IMR-90 (cell line): ENCODE measurements at regions not wholly inside any gene's neighbourhood (a gene's known extent, or its start where the extent isn't known, plus 50 kb on each side); places are given as distances from the start of the nearest gene placed in this dataset.

Experiments
- ATAC-seq: fragments of 200-7000 bp; cut with Tn5 transposase; 2 replicates; pipeline ENCODE4 v1.9.1; 2020; ENCODE audit warnings: low read depth, mild to moderate bottlenecking, moderate library complexity
- BruUV-seq: library from RNA; stranded (reverse); fragments of 400-500 nt; replicated peaks from 2 replicates; lab custom pipeline; 2021; lab: Mats Ljungman, UMichigan
- CTCF ChIA-PET: fragments of 300-600 bp; formaldehyde crosslinking; extraction: SDS; loops from one replicate; lab custom pipeline; 2021; ENCODE audit warnings: antibody characterized with exemption; lab: Yijun Ruan, JAX
- POLR2A ChIA-PET: fragments of 300-600 bp; sonication (Branson Sonifier 250); formaldehyde crosslinking; loops from one replicate; lab custom pipeline; 2022; ENCODE audit warnings: antibody characterized with exemption; ENCODE audit not compliant: unreplicated experiment; lab: Charles Lee
- DNase-seq: peaks from one replicate; pipeline ENCODE4 v3.0.0; 2013
- H2AFZ ChIP-seq: replicated peaks from 2 replicates; pipeline ENCODE3; 2013; ENCODE audit warnings: low read length, mild to moderate bottlenecking; ENCODE audit not compliant: poor library complexity
- H2AK5ac ChIP-seq: 2 replicates; pipeline ENCODE4 v1.6.1; 2013; ENCODE audit warnings: low read depth, low read length, inconsistent platforms
- H2AK9ac ChIP-seq: replicated peaks from 2 replicates; pipeline ENCODE3; 2013; ENCODE audit warnings: mild to moderate bottlenecking, low read depth, low read length, moderate library complexity; ENCODE audit not compliant: poor library complexity
- H2BK120ac ChIP-seq: 2 replicates; pipeline ENCODE4 v1.6.1; 2013; ENCODE audit warnings: low read depth, low read length, inconsistent platforms
- H2BK15ac ChIP-seq: 3 replicates; pipeline ENCODE4 v1.6.1; 2013; ENCODE audit warnings: low read depth, low read length, inconsistent platforms
- H2BK20ac ChIP-seq: 2 replicates; pipeline ENCODE4 v1.6.1; 2013; ENCODE audit warnings: low read depth, mild to moderate bottlenecking, inconsistent platforms, low read length, moderate library complexity
- H2BK5ac ChIP-seq: 2 replicates; pipeline ENCODE4 v1.6.1; 2013; ENCODE audit warnings: mild to moderate bottlenecking, low read depth, low read length, inconsistent platforms; ENCODE audit not compliant: poor library complexity, severe bottlenecking
- H3K14ac ChIP-seq: replicated peaks from 2 replicates; pipeline ENCODE4 v1.6.1; 2013; ENCODE audit warnings: low read depth, low read length, inconsistent platforms
- H3K18ac ChIP-seq: 2 replicates; pipeline ENCODE4 v1.6.1; 2013; ENCODE audit warnings: low read depth, low read length, control low read depth
- H3K23ac ChIP-seq: 2 replicates; pipeline ENCODE4 v1.6.1; 2013; ENCODE audit warnings: low read depth, low read length, inconsistent platforms
- H3K27ac ChIP-seq: 2 replicates; pipeline ENCODE4 v1.5.1; 2013; ENCODE audit warnings: mild to moderate bottlenecking, control low read depth, low read length; ENCODE audit not compliant: insufficient read depth
- H3K27me3 ChIP-seq: 2 replicates; pipeline ENCODE4 v1.6.1; 2013; ENCODE audit warnings: low read length; ENCODE audit not compliant: control insufficient read depth, insufficient read depth
- H3K36me3 ChIP-seq: 2 replicates; pipeline ENCODE4 v1.6.1; 2013; ENCODE audit warnings: low read length, mixed read lengths; ENCODE audit not compliant: control insufficient read depth, insufficient read depth
- H3K4ac ChIP-seq: 2 replicates; pipeline ENCODE4 v1.6.1; 2013; ENCODE audit warnings: low read depth, low read length, inconsistent platforms
- H3K4me1 ChIP-seq: 2 replicates; pipeline ENCODE4 v1.6.1; 2013; ENCODE audit warnings: low read length, mixed read lengths; ENCODE audit not compliant: control insufficient read depth, insufficient read depth
- H3K4me2 ChIP-seq: 2 replicates; pipeline ENCODE4 v1.6.1; 2013; ENCODE audit warnings: low read depth, mild to moderate bottlenecking, control low read depth, low read length, moderate library complexity
- H3K4me3 ChIP-seq: 2 replicates; pipeline ENCODE4 v1.5.1; 2013; ENCODE audit warnings: low read depth, mild to moderate bottlenecking, control low read depth, low read length, moderate library complexity; ENCODE audit not compliant: insufficient read depth
- H3K56ac ChIP-seq: 2 replicates; pipeline ENCODE4 v1.6.1; 2013; ENCODE audit warnings: low read length, inconsistent platforms; ENCODE audit not compliant: insufficient read depth; ENCODE audit errors: extremely low read depth
- H3K79me1 ChIP-seq, 2 experiments: 2 replicates each; pipeline ENCODE4 v1.6.1; 2013; ENCODE audit warnings: low read length in 2 of 2, inconsistent platforms in 1 of 2, low read depth in 1 of 2
- H3K9ac ChIP-seq: 2 replicates; pipeline ENCODE4 v1.6.1; 2013; ENCODE audit warnings: low read depth, low read length, control low read depth
- H3K9me1 ChIP-seq: 2 replicates; pipeline ENCODE4 v1.6.1; 2013; ENCODE audit warnings: low read length, inconsistent platforms; ENCODE audit not compliant: insufficient read depth
- H3K9me3 ChIP-seq: 2 replicates; pipeline ENCODE4 v1.6.1; 2013; ENCODE audit warnings: low read length; ENCODE audit not compliant: control insufficient read depth, insufficient read depth
- H4K20me1 ChIP-seq: 2 replicates; pipeline ENCODE4 v1.6.1; 2013; ENCODE audit warnings: low read length, inconsistent platforms; ENCODE audit not compliant: insufficient read depth
- H4K5ac ChIP-seq: 2 replicates; pipeline ENCODE4 v1.6.1; 2013; ENCODE audit warnings: mild to moderate bottlenecking, low read depth, low read length, control low read depth
- H4K8ac ChIP-seq, 2 experiments: 2 replicates each; pipeline ENCODE4 v1.6.1; 2013; ENCODE audit warnings: low read depth in 2 of 2, low read length in 2 of 2, control low read depth in 1 of 2, inconsistent platforms in 1 of 2
- H4K91ac ChIP-seq: 2 replicates; pipeline ENCODE4 v1.6.1; 2013; ENCODE audit warnings: low read depth, low read length, inconsistent platforms; ENCODE audit not compliant: insufficient read depth
- BHLHE40 ChIP-seq: fragments of 150-350 bp; IDR thresholded peaks from 2 replicates; pipeline ENCODE4 v1.6.1; 2016; ENCODE audit warnings: mild to moderate bottlenecking, low read depth, low read length
- CEBPB ChIP-seq: IDR thresholded peaks from 2 replicates; pipeline ENCODE4 v1.6.1; 2012; ENCODE audit warnings: low read depth, low read length, improper control_type of control experiment
- CHD1 ChIP-seq: IDR thresholded peaks from 2 replicates; pipeline ENCODE4 v1.6.1; 2012; ENCODE audit warnings: low read depth, low read length, improper control_type of control experiment
- FOS ChIP-seq: fragments of 150-350 bp; IDR thresholded peaks from 2 replicates; pipeline ENCODE4 v1.6.1; 2016; ENCODE audit warnings: low read depth, low read length
- MAFK ChIP-seq: IDR thresholded peaks from 2 replicates; pipeline ENCODE4 v1.6.1; 2012; ENCODE audit warnings: low read depth, low read length, improper control_type of control experiment
- MAZ ChIP-seq: IDR thresholded peaks from 2 replicates; pipeline ENCODE4 v1.6.1; 2012; ENCODE audit warnings: low read depth, mild to moderate bottlenecking, low read length, improper control_type of control experiment, moderate library complexity, borderline replicate concordance
- MXI1 ChIP-seq: IDR thresholded peaks from 2 replicates; pipeline ENCODE4 v1.6.1; 2012; ENCODE audit warnings: low read depth, mild to moderate bottlenecking, low read length, moderate library complexity, borderline replicate concordance
- NFE2L2 ChIP-seq: fragments of 150-350 bp; IDR thresholded peaks from 2 replicates; pipeline ENCODE4 v1.6.1; 2016; ENCODE audit warnings: low read depth, mild to moderate bottlenecking, low read length
- POLR2A ChIP-seq: IDR thresholded peaks from 2 replicates; pipeline ENCODE4 v1.6.1; 2012; ENCODE audit warnings: mild to moderate bottlenecking, low read depth, low read length
- RAD21 ChIP-seq: IDR thresholded peaks from 2 replicates; pipeline ENCODE4 v1.6.1; 2012; ENCODE audit warnings: low read length, improper control_type of control experiment
- RCOR1 ChIP-seq: IDR thresholded peaks from 2 replicates; pipeline ENCODE4 v1.6.1; 2012; ENCODE audit warnings: mild to moderate bottlenecking, low read length, improper control_type of control experiment; ENCODE audit not compliant: insufficient replicate concordance
- RFX5 ChIP-seq: IDR thresholded peaks from 2 replicates; pipeline ENCODE4 v1.8.0; 2012; ENCODE audit warnings: low read depth, mild to moderate bottlenecking, low read length, moderate library complexity
- SMC3 ChIP-seq: fragments of 150-350 bp; IDR thresholded peaks from 2 replicates; pipeline ENCODE4 v1.6.1; 2016; ENCODE audit warnings: low read depth, mild to moderate bottlenecking, antibody characterized with exemption, low read length, moderate library complexity
- WGBS, 2 experiments: methylation state at CpG; one replicate each; pipeline versions ENCODE4 v1.1.5 to v1.1.7; 2013; ENCODE audit warnings: missing lambda C conversion rate in 2 of 2; ENCODE audit not compliant: insufficient read length in 1 of 2; ENCODE audit errors: extremely low coverage in 2 of 2; 5-methylcytosine and 5-hydroxymethylcytosine counted together
- dilution Hi-C: fragments of 300-500 bp; cut with HindIII; formaldehyde crosslinking; loops from one replicate; pipeline ENCODE4 v1.14.3; 2018; ENCODE audit warnings: low sequenced_read_pairs; ENCODE audit not compliant: unreplicated experiment
- in situ Hi-C: fragments of 300-500 bp; cut with MboI; formaldehyde crosslinking; loops from 3 replicates; pipeline ENCODE4 v1.14.3; 2019; ENCODE audit warnings: low sequenced_read_pairs, inconsistent platforms, mixed read lengths
- intact Hi-C: fragments of 100-400 bp; cut with micrococcal nuclease; formaldehyde crosslinking; loops from 2 replicates; pipeline ENCODE4 v1.10.0; 2022
- TF ChIP-seq, protein P1 (sequence below): fragments of 150-350 bp; IDR thresholded peaks from 2 replicates; pipeline ENCODE4 v1.6.1; 2017; ENCODE audit warnings: mild to moderate bottlenecking, antibody characterized with exemption, low read length, low read depth
- TF ChIP-seq, protein P2 (sequence below): conservative IDR thresholded peaks from 2 replicates; pipeline ENCODE4 v1.5.1; 2012; ENCODE audit warnings: mild to moderate bottlenecking, low read depth, low read length, improper control_type of control experiment
- TF ChIP-seq, protein P3 (sequence below): fragments of 150-350 bp; IDR thresholded peaks from 2 replicates; pipeline ENCODE4 v1.6.1; 2016; ENCODE audit warnings: low read depth, mild to moderate bottlenecking, low read length, moderate library complexity, borderline replicate concordance

DNA sequence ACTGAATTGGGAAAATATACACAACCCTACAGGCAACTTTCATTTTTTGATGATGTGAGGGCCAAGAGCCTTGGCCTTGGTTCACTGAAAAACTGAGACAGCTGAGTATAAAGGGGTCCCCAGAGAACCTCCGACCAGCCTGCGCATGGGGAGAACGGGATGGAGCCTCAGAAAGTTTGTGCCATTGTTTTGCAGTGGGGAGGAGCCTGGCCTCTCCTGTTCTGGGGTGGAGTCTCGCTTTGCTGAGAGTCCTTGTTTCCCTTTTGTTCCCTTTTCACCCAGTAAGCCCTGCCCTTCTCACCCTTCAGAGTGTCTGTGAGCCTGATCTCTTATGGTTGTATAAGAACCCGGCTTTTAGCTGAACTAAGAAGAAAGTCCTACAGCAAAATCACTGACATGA, 193.2 kb upstream of the AKR1E2 start:
- no peak overlapping the region for H3K56ac ChIP-seq
- no peak overlapping the region for H3K18ac ChIP-seq
- no peak overlapping the region for H4K91ac ChIP-seq
- no peak overlapping the region for H2AK9ac ChIP-seq
- no peaks in the 10 kb centered on the region for H3K79me1 ChIP-seq
- H3K14ac ChIP-seq: no peak overlapping the region
- no peak overlapping the region for H3K27ac ChIP-seq
- POLR2A ChIA-PET: no interaction called here
- ATAC-seq (no peak), DNase-seq (no peak)
- H4K5ac ChIP-seq: no peak overlapping the region
- no peak overlapping the region for H2BK5ac ChIP-seq
- no peak overlapping the region for H3K4ac ChIP-seq
- no peak overlapping the region for H3K4me3 ChIP-seq
- no peaks in the 10 kb centered on the region for H3K4me1 ChIP-seq
- CTCF ChIA-PET: interaction anchor here (0.5 kb wide), 1 partner anchor 315 kb away, joined by 3 read pairs; no protein-coding TSS in a partner anchor
- in situ Hi-C loops: no loop called here
- H3K36me3 ChIP-seq: no peaks in the 10 kb centered on the region
- no peak overlapping the region for H2AK5ac ChIP-seq
- BruUV-seq: no TSS peak
- no peaks in the 10 kb centered on the region for H3K27me3 ChIP-seq
- dilution Hi-C loops: no loop called here
- no CpG with 5 or more reads among the region's 5 CpGs for WGBS, 2 experiments
- intact Hi-C loops: no loop called here
- no peak overlapping the region for H2BK120ac ChIP-seq
- no peak overlapping the region for H2BK15ac ChIP-seq
- no peak overlapping the region for H3K4me2 ChIP-seq
- H3K9ac ChIP-seq: no peak overlapping the region
- H2AFZ ChIP-seq: peak overlapping the region; percentile 36
- H4K20me1 ChIP-seq: no peaks in the 10 kb centered on the region
- H3K9me1 ChIP-seq: no peaks in the 10 kb centered on the region
- TF ChIP-seq, protein P1, sequence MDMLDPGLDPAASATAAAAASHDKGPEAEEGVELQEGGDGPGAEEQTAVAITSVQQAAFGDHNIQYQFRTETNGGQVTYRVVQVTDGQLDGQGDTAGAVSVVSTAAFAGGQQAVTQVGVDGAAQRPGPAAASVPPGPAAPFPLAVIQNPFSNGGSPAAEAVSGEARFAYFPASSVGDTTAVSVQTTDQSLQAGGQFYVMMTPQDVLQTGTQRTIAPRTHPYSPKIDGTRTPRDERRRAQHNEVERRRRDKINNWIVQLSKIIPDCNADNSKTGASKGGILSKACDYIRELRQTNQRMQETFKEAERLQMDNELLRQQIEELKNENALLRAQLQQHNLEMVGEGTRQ: no peak
- TF ChIP-seq MAFK: no peak
- no peak for TF ChIP-seq FOS
- TF ChIP-seq RAD21: no peak
- TF ChIP-seq NFE2L2: no peak
- no peak for TF ChIP-seq MAZ
- no peak for TF ChIP-seq MXI1
- TF ChIP-seq CEBPB: no peak
- TF ChIP-seq, protein P2, sequence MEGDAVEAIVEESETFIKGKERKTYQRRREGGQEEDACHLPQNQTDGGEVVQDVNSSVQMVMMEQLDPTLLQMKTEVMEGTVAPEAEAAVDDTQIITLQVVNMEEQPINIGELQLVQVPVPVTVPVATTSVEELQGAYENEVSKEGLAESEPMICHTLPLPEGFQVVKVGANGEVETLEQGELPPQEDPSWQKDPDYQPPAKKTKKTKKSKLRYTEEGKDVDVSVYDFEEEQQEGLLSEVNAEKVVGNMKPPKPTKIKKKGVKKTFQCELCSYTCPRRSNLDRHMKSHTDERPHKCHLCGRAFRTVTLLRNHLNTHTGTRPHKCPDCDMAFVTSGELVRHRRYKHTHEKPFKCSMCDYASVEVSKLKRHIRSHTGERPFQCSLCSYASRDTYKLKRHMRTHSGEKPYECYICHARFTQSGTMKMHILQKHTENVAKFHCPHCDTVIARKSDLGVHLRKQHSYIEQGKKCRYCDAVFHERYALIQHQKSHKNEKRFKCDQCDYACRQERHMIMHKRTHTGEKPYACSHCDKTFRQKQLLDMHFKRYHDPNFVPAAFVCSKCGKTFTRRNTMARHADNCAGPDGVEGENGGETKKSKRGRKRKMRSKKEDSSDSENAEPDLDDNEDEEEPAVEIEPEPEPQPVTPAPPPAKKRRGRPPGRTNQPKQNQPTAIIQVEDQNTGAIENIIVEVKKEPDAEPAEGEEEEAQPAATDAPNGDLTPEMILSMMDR: no peak
- TF ChIP-seq BHLHE40: no peak
- TF ChIP-seq, protein P3, sequence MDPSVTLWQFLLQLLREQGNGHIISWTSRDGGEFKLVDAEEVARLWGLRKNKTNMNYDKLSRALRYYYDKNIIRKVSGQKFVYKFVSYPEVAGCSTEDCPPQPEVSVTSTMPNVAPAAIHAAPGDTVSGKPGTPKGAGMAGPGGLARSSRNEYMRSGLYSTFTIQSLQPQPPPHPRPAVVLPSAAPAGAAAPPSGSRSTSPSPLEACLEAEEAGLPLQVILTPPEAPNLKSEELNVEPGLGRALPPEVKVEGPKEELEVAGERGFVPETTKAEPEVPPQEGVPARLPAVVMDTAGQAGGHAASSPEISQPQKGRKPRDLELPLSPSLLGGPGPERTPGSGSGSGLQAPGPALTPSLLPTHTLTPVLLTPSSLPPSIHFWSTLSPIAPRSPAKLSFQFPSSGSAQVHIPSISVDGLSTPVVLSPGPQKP: no peak
- no peak for TF ChIP-seq SMC3
- no peak for TF ChIP-seq RFX5
- TF ChIP-seq RCOR1: no peak
- TF ChIP-seq POLR2A: no peak
- TF ChIP-seq CHD1: no peak
- no peak overlapping the region for H3K23ac ChIP-seq
- no peak overlapping the region for H2BK20ac ChIP-seq
- H3K9me3 ChIP-seq: no peaks in the 10 kb centered on the region
- no peak overlapping the region for H4K8ac ChIP-seq
